Type B pancreatic cell (in vitro differentiated cells): ENCODE measurements at regions not wholly inside any gene's neighbourhood (a gene's known extent, or its start where the extent isn't known, plus 50 kb on each side); places are given as distances from the start of the nearest gene placed in this dataset.

Experiments
- DNase-seq: peaks from one replicate; pipeline ENCODE4 v3.0.0; 2021; ENCODE audit warnings: mixed read lengths; ENCODE audit not compliant: unreplicated experiment; ENCODE audit errors: extremely low spot score
- H3K27ac Mint-ChIP-seq: 2 replicates; pipeline ENCODE4 v1.8.0; 2021; ENCODE audit warnings: mild to moderate bottlenecking, mixed read lengths
- H3K27me3 Mint-ChIP-seq: 2 replicates; pipeline ENCODE4 v1.8.0; 2021; ENCODE audit warnings: mixed read lengths
- H3K36me3 Mint-ChIP-seq: 2 replicates; pipeline ENCODE4 v1.8.0; 2021; ENCODE audit warnings: mixed read lengths
- H3K4me1 Mint-ChIP-seq: one replicate; pipeline ENCODE4 v1.8.0; 2021; ENCODE audit warnings: mixed read lengths; ENCODE audit not compliant: unreplicated experiment
- H3K4me3 Mint-ChIP-seq: 2 replicates; pipeline ENCODE4 v1.8.0; 2021; ENCODE audit warnings: mild to moderate bottlenecking, mixed read lengths
- H3K9me3 Mint-ChIP-seq: 2 replicates; pipeline ENCODE4 v1.8.0; 2021; ENCODE audit warnings: mixed read lengths
- CTCF ChIP-seq: fragments of 200-600 bp; sonication (generic); conservative IDR thresholded peaks from 2 replicates; pipeline ENCODE4 v1.5.0; 2021; ENCODE audit warnings: antibody characterized with exemption, mild to moderate bottlenecking

DNA sequence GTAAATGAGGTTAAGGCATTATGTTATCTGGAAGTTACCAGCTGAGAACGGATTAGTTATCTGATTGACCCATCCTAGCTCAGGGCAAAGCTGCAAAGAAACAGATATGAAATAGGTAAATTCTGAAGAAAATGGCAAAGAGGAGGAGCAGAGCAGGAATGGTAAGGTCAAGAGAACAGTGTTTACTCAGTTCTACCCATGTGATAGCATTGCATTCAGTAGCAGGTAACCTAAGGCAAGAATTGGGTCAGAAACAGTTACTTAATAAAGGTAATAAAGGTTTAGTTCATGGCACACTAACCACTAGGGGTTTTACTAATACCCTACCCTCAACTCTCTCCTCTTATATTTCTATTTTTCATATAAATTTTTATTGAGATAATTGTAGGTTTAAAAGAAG is 224.8 kb downstream of the ASCL1 start:
- no peaks in the 10 kb centered on the region for H3K36me3 Mint-ChIP-seq
- H3K4me3 Mint-ChIP-seq: no peak overlapping the region
- no peaks in the 10 kb centered on the region for H3K27me3 Mint-ChIP-seq
- no peaks in the 10 kb centered on the region for H3K4me1 Mint-ChIP-seq
- peaks cover 8% of the 10 kb centered on the region for H3K9me3 Mint-ChIP-seq
- no peak overlapping the region for H3K27ac Mint-ChIP-seq
- TF ChIP-seq CTCF: no peak
- no peak for DNase-seq

- Mint-ChIP-seq H3K4me3 (no peak overlapping the region), H3K27me3 (no peaks in the 10 kb centered on the region), H3K9me3 (no peaks in the 10 kb centered on the region), H3K4me1 (no peaks in the 10 kb centered on the region), H3K36me3 (no peaks in the 10 kb centered on the region), H3K27ac (no peak overlapping the region)
- TF ChIP-seq CTCF: no peak
- no peak for DNase-seq
Measured at GRCh38 chr12:103196467-103196866, 239.0 kb downstream of the ASCL1 start.

- Mint-ChIP-seq H3K9me3 (no peaks in the 10 kb centered on the region), H3K4me1 (no peaks in the 10 kb centered on the region), H3K27ac (no peak overlapping the region), H3K27me3 (no peaks in the 10 kb centered on the region), H3K4me3 (no peak overlapping the region), H3K36me3 (no peaks in the 10 kb centered on the region)
- no peak for DNase-seq
- TF ChIP-seq CTCF: no peak
Measured at GRCh38 chr12:103197725-103198388, 240.4 kb downstream of the ASCL1 start.

DNA sequence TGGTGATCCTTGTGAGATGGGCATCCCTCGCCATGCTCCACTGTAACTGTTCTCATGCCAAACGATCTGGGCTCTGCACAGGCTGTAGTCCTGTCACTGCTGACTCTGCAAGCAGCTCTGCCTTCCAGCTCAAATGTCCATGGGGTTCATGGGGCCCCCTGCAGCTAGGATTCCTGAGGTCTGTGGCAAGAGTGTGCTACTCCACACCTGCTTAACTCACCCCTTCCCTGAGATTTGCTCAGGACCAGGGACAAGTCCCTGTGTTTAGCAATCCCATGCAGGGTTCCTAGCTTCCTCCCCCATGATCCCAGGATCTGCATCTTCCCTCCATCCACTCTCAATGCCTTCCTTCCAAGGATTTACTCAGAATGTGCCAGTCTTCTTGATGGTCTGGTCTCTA is 241.0 kb downstream of the ASCL1 start:
- H3K36me3 Mint-ChIP-seq: no peaks in the 10 kb centered on the region
- H3K27ac Mint-ChIP-seq: no peak overlapping the region
- no peaks in the 10 kb centered on the region for H3K4me1 Mint-ChIP-seq
- H3K27me3 Mint-ChIP-seq: no peaks in the 10 kb centered on the region
- no peaks in the 10 kb centered on the region for H3K9me3 Mint-ChIP-seq
- no peak for DNase-seq
- no peak overlapping the region for H3K4me3 Mint-ChIP-seq
- no peak for TF ChIP-seq CTCF

DNA sequence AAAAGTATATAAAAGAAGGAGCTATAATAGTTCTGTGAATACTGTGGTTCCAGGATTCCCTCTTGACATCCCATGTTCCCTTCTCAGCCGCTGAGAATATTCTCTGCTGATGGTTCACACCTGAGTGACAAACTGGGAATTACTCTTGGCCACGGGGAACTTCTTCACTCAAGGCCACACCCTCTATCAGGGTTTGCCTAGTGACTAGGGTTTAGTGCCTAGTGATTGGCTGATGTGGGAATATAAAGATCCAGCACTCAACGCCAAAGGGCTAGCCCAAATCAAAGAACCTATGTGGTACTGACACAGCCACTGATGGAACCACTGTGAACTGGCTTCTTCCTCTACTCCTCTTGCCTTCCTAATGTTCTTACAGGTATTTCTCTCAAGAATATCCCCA is 248.4 kb downstream of the ASCL1 start:
- Mint-ChIP-seq H3K4me3 (no peak overlapping the region), H3K27me3 (no peaks in the 10 kb centered on the region), H3K36me3 (no peaks in the 10 kb centered on the region), H3K4me1 (no peaks in the 10 kb centered on the region), H3K27ac (no peak overlapping the region), H3K9me3 (no peaks in the 10 kb centered on the region)
- no peak for DNase-seq
- TF ChIP-seq CTCF: no peak

DNA sequence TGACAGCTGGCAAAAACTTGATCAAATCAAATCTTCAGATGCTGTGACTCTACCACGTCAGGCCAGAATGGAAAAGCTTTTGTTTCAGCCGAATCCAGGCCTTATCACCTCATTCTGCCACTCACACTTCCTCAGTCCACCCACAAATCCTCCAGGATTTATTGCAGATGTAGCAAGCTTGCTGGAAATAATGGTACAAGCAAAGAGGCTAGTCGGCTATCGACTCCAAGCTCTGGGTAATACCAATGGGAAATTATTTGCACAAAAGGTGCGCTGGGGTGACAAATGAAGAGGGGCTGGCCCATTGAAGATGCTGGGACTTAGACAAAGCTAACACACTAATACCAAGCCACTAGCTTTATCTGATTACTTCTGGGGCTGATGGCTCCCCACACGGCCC is 250.5 kb downstream of the ASCL1 start:
- Mint-ChIP-seq H3K27ac (no peak overlapping the region), H3K9me3 (no peaks in the 10 kb centered on the region), H3K4me1 (no peaks in the 10 kb centered on the region), H3K36me3 (no peaks in the 10 kb centered on the region), H3K27me3 (no peaks in the 10 kb centered on the region), H3K4me3 (no peak overlapping the region)
- no peak for DNase-seq
- no peak for TF ChIP-seq CTCF
